GM10266 (cell line): ENCODE measurements at regions not wholly inside any gene's neighbourhood (a gene's known extent, or its start where the extent isn't known, plus 50 kb on each side); places are given as distances from the start of the nearest gene placed in this dataset.

ENCODE experiments used
- DNase-seq: peaks from one replicate; pipeline ENCODE4 v3.0.0; 2012; ENCODE audit errors: extremely low spot score
- TF ChIP-seq, protein P1 (sequence below): IDR thresholded peaks from 2 replicates; pipeline ENCODE4 v1.5.1; 2012; ENCODE audit warnings: mild to moderate bottlenecking, low read depth; ENCODE audit not compliant: control insufficient read depth, insufficient read depth; ENCODE audit errors: missing control alignments

GRCh38 chr10:55491712-55492111 is 690.7 kb upstream of the PCDH15 start:
- DNase-seq = no peak
- TF ChIP-seq, protein P1, sequence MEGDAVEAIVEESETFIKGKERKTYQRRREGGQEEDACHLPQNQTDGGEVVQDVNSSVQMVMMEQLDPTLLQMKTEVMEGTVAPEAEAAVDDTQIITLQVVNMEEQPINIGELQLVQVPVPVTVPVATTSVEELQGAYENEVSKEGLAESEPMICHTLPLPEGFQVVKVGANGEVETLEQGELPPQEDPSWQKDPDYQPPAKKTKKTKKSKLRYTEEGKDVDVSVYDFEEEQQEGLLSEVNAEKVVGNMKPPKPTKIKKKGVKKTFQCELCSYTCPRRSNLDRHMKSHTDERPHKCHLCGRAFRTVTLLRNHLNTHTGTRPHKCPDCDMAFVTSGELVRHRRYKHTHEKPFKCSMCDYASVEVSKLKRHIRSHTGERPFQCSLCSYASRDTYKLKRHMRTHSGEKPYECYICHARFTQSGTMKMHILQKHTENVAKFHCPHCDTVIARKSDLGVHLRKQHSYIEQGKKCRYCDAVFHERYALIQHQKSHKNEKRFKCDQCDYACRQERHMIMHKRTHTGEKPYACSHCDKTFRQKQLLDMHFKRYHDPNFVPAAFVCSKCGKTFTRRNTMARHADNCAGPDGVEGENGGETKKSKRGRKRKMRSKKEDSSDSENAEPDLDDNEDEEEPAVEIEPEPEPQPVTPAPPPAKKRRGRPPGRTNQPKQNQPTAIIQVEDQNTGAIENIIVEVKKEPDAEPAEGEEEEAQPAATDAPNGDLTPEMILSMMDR = no peak

- TF ChIP-seq, protein P1 = no peak
These were observed 684.8 kb upstream of the PCDH15 start for GRCh38 chr10:55485827-55486226.

GRCh38 chr10:55476129-55476528 is 675.1 kb upstream of the PCDH15 start:
- DNase-seq = no peak
- TF ChIP-seq, protein P1 = no peak

More at GRCh38 chr10:55485827-55486226, 684.8 kb upstream of the PCDH15 start:
- no peak for DNase-seq

GRCh38 chr10:55474258-55474657 is 673.2 kb upstream of the PCDH15 start:
- DNase-seq = no peak
- TF ChIP-seq, protein P1 = no peak

DNA sequence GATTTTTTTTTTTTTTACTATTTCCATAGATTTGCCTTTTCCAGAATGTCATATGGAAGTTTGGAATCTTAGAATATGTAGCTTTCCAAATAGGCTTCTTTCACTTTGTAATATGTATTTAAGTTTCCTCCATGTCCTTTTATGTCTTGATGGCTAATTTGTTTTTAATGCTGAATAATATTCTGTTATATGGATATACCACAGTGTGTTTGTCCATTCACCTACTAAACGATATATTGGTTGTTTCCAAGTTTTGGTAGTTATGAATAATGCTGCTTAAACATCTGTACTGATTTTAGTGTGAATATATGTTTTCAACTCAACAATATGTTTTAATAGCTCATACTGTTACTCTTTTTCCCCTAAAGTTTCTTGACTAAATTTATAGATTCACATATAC is 669.8 kb upstream of the PCDH15 start:
- DNase-seq = no peak
- TF ChIP-seq, protein P1 = no peak

DNA sequence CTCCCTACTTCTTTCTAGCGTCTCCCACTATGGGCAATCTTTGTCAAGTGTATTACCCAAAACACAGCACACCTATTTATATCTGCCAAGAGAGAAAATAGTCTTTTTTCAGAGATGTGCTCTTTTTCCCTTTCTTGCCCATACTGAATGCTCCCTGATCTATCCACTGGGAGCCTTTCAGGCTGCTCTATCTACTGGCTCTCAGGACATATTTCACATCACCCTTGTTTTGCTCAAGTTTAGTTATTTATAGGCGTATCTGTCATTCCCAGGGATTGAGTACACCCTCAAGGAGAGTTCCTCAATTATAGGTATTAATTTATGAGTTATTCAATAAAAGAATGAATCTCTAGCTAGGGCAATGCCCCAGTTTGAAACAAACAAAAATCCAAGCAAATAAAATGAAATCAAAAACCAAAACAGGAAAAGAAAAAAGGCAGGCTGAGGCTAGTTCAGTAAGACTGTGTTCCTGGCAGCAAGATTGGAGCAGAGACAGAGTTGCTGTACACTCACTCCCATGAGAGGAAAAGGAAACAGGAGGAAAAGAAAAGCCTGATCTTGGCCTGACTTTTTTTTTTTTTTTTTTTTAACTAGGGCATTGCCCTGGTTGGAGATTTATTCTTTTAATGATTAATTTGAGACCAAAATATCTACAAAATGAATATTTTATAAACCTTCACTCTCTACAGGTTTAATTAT is 665.9 kb upstream of the PCDH15 start:
- TF ChIP-seq, protein P1 = no peak
- no peak for DNase-seq

DNA sequence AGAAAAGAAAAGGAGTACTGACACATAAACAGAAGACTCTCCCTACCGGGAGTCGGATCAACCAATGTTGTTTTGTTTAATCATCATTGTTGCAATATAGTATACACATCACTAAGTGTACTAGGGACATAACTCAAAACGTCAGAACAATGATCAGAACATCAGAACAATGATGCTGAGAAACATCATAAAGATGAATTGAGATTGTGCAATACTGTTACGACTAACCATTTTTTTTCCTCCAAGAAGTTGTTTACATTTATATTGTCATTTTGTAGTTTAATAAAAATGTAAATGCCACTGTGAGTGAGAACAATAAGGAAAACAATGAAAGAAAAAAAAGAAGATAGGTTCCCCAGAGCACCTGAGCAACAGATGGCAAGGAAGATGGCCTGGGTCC is 663.1 kb upstream of the PCDH15 start:
- TF ChIP-seq, protein P1 = no peak
- DNase-seq = no peak
